HEK293T (cell line): ENCODE measurements at regions not wholly inside any gene's neighbourhood (a gene's known extent, or its start where the extent isn't known, plus 50 kb on each side); places are given as distances from the start of the nearest gene placed in this dataset.
"Not testable (repeated sequence)": the region's sequence is repeated elsewhere in the genome, so short reads cannot be mapped to it uniquely, and the experiment has no call there.

Experiments used
- CTCF ChIA-PET: fragments of 350-600 bp; formaldehyde crosslinking; extraction: SDS; loops from one replicate; lab custom pipeline; 2021; ENCODE audit warnings: antibody characterized with exemption, inconsistent platforms; lab: Yijun Ruan, JAX
- POLR2A ChIA-PET: fragments of 350-600 bp; formaldehyde crosslinking; extraction: SDS; loops from one replicate; lab custom pipeline; 2020; ENCODE audit warnings: antibody characterized with exemption, inconsistent platforms; lab: Yijun Ruan, JAX
- DNase-seq: peaks from one replicate; pipeline ENCODE4 v3.0.0; 2012; ENCODE audit warnings: mixed read lengths; ENCODE audit errors: extremely low spot score
- ARNT ChIP-seq: fragments of 450-650 bp; IDR thresholded peaks from 2 replicates; pipeline ENCODE4 v1.6.1; 2017; ENCODE audit warnings: mild to moderate bottlenecking
- BHLHE40 ChIP-seq: fragments of 450-650 bp; IDR thresholded peaks from 2 replicates; pipeline ENCODE4 v1.6.1; 2016; ENCODE audit warnings: mild to moderate bottlenecking, moderate library complexity, borderline replicate concordance
- CTBP1 ChIP-seq: fragments of 450-650 bp; IDR thresholded peaks from 2 replicates; pipeline ENCODE4 v1.6.1; 2016; ENCODE audit warnings: borderline replicate concordance
- ELF4 ChIP-seq: fragments of 450-650 bp; IDR thresholded peaks from 2 replicates; pipeline ENCODE4 v1.6.1; 2017; ENCODE audit warnings: antibody characterized with exemption
- FOXA1 ChIP-seq: fragments of 450-650 bp; IDR thresholded peaks from 2 replicates; pipeline ENCODE4 v1.6.1; 2016; ENCODE audit warnings: mild to moderate bottlenecking
- FOXK2 ChIP-seq: fragments of 450-650 bp; IDR thresholded peaks from 2 replicates; pipeline ENCODE4 v1.6.1; 2016; ENCODE audit warnings: mild to moderate bottlenecking
- FOXM1 ChIP-seq: fragments of 450-650 bp; IDR thresholded peaks from 2 replicates; pipeline ENCODE4 v1.6.1; 2017; ENCODE audit warnings: mild to moderate bottlenecking, borderline replicate concordance
- HDGF ChIP-seq: fragments of 450-650 bp; IDR thresholded peaks from 2 replicates; pipeline ENCODE4 v1.6.1; 2017; ENCODE audit warnings: antibody characterized with exemption, borderline replicate concordance
- L3MBTL2 ChIP-seq: fragments of 450-650 bp; conservative IDR thresholded peaks from 2 replicates; pipeline ENCODE4 v1.6.1; 2016; ENCODE audit warnings: mild to moderate bottlenecking
- LEF1 ChIP-seq: fragments of 450-650 bp; IDR thresholded peaks from 2 replicates; pipeline ENCODE4 v1.6.1; 2017; ENCODE audit warnings: mild to moderate bottlenecking, borderline replicate concordance
- NFRKB ChIP-seq: fragments of 450-650 bp; IDR thresholded peaks from 2 replicates; pipeline ENCODE4 v1.6.1; 2016; ENCODE audit warnings: mild to moderate bottlenecking, moderate library complexity
- PKNOX1 ChIP-seq: fragments of 450-650 bp; IDR thresholded peaks from 2 replicates; pipeline ENCODE4 v1.6.1; 2016
- SP1 ChIP-seq: fragments of 450-650 bp; IDR thresholded peaks from 2 replicates; pipeline ENCODE4 v1.6.1; 2017
- SUZ12 ChIP-seq: fragments of 450-650 bp; IDR thresholded peaks from 2 replicates; pipeline ENCODE4 v1.6.1; 2016; ENCODE audit warnings: mild to moderate bottlenecking
- TARDBP ChIP-seq: fragments of 450-650 bp; IDR thresholded peaks from 2 replicates; pipeline ENCODE4 v1.6.1; 2016
- ZNF384 ChIP-seq: fragments of 450-650 bp; IDR thresholded peaks from 2 replicates; pipeline ENCODE4 v1.6.1; 2016

GRCh38 chr4:12105519-12105918 lies 676.8 kb upstream of the HS3ST1 start:
- DNase-seq = no peak
- POLR2A ChIA-PET = no interaction called here
- TF ChIP-seq TARDBP = no peak
- no peak for TF ChIP-seq BHLHE40
- no peak for TF ChIP-seq FOXM1
- no peak for TF ChIP-seq L3MBTL2
- TF ChIP-seq FOXK2 = no peak
- no peak for TF ChIP-seq NFRKB
- no peak for TF ChIP-seq FOXA1
- no peak for TF ChIP-seq ZNF384
- TF ChIP-seq CTBP1 = no peak
- TF ChIP-seq SUZ12 = no peak
- no peak for TF ChIP-seq ARNT
- TF ChIP-seq ELF4 = no peak
- no peak for TF ChIP-seq HDGF
- no peak for TF ChIP-seq SP1
- no peak for TF ChIP-seq PKNOX1
- no peak for TF ChIP-seq LEF1
- CTCF ChIA-PET = no interaction called here

GRCh38 chr4:12089920-12090319 lies 661.2 kb upstream of the HS3ST1 start:
- POLR2A ChIA-PET, CTCF ChIA-PET, DNase-seq: not testable (repeated sequence)

- TF ChIP-seq FOXK2 (no peak), HDGF (no peak), BHLHE40 (no peak), CTBP1 (no peak), TARDBP (no peak)
- DNase-seq = no peak
- ChIA-PET POLR2A (no interaction called here), CTCF (no interaction called here)
These were observed 656.0 kb upstream of the HS3ST1 start for GRCh38 chr4:12084690-12085089.

GRCh38 chr4:12071316-12071715 lies 642.6 kb upstream of the HS3ST1 start:
- ChIA-PET POLR2A (no interaction called here), CTCF (no interaction called here)
- TF ChIP-seq CTBP1 = no peak
- TF ChIP-seq HDGF = no peak
- TF ChIP-seq LEF1 = no peak
- TF ChIP-seq NFRKB = no peak
- TF ChIP-seq ZNF384 = no peak
- no peak for TF ChIP-seq L3MBTL2
- TF ChIP-seq PKNOX1 = no peak
- TF ChIP-seq FOXA1 = no peak
- TF ChIP-seq FOXM1 = no peak
- TF ChIP-seq BHLHE40 = no peak
- no peak for TF ChIP-seq ARNT
- no peak for TF ChIP-seq TARDBP
- no peak for TF ChIP-seq SUZ12
- TF ChIP-seq SP1 = no peak
- TF ChIP-seq ELF4 = no peak
- DNase-seq = no peak

GRCh38 chr4:12053966-12054365 lies 625.3 kb upstream of the HS3ST1 start:
- CTCF ChIA-PET = no interaction called here
- DNase-seq = no peak
- TF ChIP-seq LEF1 (no peak), L3MBTL2 (no peak), ARNT (no peak), BHLHE40 (no peak), SP1 (no peak), NFRKB (no peak), FOXM1 (no peak), PKNOX1 (no peak), SUZ12 (no peak)
- POLR2A ChIA-PET = no interaction called here

GRCh38 chr4:12053556-12053955 lies 624.9 kb upstream of the HS3ST1 start:
- TF ChIP-seq CTBP1 (no peak), SP1 (no peak), FOXK2 (no peak), LEF1 (no peak)
- DNase-seq = no peak
- ChIA-PET POLR2A (no interaction called here), CTCF (no interaction called here)

- no peak for DNase-seq
- ChIA-PET POLR2A (no interaction called here), CTCF (no interaction called here)
- TF ChIP-seq CTBP1 = no peak
- TF ChIP-seq TARDBP = no peak
- no peak for TF ChIP-seq LEF1
- TF ChIP-seq ZNF384 = no peak
- no peak for TF ChIP-seq NFRKB
- TF ChIP-seq HDGF = no peak
- no peak for TF ChIP-seq ELF4
- TF ChIP-seq L3MBTL2 = no peak
- TF ChIP-seq ARNT = no peak
- TF ChIP-seq BHLHE40 = no peak
- TF ChIP-seq FOXA1 = no peak
- TF ChIP-seq PKNOX1 = no peak
- no peak for TF ChIP-seq FOXM1
- no peak for TF ChIP-seq FOXK2
- no peak for TF ChIP-seq SUZ12
- TF ChIP-seq SP1 = no peak
These were observed 621.7 kb upstream of the HS3ST1 start for GRCh38 chr4:12050357-12050756.
